ENCODE measurements at regions not wholly inside any gene's neighbourhood (a gene's known extent, or its start where the extent isn't known, plus 50 kb on each side); places are given as distances from the start of the nearest gene placed in this dataset.
"Not testable (repeated sequence)": the region's sequence is repeated elsewhere in the genome, so short reads cannot be mapped to it uniquely, and the experiment has no call there.

DNA sequence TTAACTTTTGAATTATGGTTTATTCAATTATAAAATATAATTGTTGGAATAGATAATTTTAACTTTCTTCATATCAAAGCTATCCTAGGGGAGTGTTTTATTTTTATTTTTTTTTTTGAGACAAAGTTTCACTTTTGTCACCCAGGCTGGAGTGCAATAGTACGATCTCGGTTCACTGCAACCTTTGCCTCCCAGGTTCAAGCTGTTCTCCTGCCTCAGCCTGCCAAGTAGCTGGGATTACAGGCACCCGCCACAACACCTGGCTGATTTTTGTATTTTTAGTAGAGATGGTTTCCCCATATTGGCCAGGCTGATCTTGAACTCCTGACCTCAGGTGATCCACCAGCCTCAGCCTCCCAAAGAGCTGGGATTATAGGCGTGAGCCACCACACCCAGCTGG is 489.0 kb upstream of the GRIN3A start:
- H3K4me3 ChIP-seq (ENCODE audit: low read depth, low read length); DNase-seq (ENCODE audit: low read depth): not testable (repeated sequence)

DNA sequence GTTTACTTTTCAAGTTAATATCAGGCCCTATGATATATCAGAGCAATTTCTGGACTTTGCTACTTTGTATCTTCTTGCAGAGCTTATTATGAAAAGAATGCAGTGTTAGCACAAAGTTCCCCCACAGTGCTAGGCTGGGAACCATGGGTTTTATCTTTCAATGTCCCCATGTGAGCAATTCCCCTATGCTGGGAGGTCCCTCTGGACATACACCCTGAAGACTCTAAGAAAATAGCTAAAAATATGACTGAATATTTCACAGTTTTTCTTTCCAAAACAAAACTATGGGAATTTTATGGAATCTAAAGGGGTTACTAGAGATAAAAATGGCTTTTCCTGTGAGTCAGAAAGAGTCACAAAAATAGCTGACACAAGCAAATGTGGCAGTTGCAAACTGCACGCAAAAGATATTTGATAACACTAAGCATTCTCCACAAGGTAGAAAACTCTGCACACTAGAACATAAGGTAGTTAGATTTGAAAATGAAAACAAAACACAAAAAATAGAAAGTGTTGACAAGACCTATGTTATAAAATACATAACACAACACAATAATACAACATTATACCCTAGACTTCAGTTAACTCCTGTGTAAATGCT is 487.5 kb upstream of the GRIN3A start:
- no peak overlapping the region for H3K4me3 ChIP-seq (ENCODE audit: low read depth, low read length)
- DNase-seq (ENCODE audit: low read depth), result no peak

DNA sequence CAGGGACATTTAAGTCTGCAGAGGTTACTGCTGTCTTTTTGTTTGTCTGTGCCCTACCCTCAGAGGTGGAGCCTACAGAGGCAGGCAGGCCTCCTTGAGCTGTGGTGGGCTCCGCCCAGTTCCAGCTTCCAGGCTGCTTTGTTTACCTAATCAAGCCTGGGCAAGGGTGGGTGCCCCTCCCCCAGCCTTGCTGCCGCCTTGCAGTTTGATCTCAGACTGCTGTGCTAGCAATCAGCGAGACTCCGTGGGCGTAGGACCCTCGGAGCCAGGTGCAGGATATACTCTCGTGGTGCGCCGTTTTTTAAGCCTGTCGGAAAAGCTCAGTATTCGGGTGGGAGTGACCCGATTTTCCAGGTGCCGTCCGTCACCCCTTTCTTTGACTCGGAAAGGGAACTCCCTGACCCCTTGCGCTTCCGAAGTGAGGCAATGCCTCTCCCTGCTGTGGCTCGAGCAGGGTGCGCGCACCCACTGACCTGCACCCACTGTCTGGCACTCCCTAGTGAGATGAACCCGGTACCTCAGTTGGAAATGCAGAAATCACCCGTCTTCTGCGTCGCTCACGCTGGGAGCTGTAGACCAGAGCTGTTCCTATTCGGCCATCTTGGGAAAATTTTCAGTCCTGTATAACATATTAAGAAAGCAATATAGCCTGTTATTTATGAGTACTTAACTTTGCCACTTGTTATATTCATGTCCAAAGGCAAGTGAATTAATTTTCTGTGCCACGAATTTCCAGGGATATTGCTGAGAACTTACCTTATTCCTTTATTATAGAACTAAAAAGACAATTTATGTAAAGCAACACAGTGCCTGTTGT is 485.1 kb upstream of the GRIN3A start:
- H3K4me3 ChIP-seq (ENCODE audit: low read depth, low read length), result not testable (repeated sequence)

DNA sequence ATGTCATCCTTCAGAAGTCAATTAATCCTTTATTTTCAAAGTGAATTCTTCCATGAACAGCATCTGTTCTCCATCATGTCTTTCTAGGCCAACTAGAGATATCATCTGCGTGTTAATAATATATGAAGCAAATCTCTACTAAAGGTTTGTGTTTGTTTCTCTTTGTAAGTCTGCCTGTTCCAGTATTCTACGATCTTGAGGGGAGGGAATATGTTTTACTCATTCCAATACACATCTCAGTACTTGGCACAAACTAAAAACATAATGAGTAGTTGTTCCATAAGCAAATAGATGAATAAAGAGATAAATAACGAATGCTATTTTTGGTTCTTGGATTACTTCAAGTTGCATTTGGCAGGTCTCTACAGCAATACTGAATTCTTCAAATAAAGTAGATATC is 470.7 kb upstream of the GRIN3A start:
- H3K4me3 ChIP-seq (ENCODE audit: low read depth, low read length), result no peak overlapping the region
- no peak for DNase-seq (ENCODE audit: low read depth)

More for the DNA sequence above, 485.1 kb upstream of the GRIN3A start:
- DNase-seq (ENCODE audit: low read depth), result not testable (repeated sequence)

GRCh38 chr9:102206432-102206831 is 468.0 kb upstream of the GRIN3A start:
- no peak for DNase-seq (ENCODE audit: low read depth)

DNA sequence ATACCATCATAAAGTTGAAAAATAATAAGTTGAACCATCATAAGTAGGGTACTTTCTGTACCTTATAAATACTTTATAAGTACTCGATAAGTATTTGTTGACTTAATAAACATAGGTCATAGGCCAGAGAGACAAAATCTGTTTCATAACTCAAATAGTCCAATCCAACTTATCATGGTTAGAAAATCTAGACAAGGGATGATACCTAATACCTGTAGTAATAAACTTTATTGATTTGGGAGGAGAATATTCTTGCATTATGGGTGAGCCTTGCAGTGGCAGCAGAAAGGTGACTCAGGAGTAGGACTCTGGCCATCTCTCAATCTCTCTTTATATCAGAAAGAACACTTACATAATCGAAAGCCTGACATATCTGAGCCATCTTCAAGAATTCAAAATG is 466.8 kb upstream of the GRIN3A start:
- no peak overlapping the region for H3K4me3 ChIP-seq (ENCODE audit: low read depth, low read length)
- no peak for DNase-seq (ENCODE audit: low read depth)

More at GRCh38 chr9:102206432-102206831, 468.0 kb upstream of the GRIN3A start:
- H3K4me3 ChIP-seq (ENCODE audit: low read depth, low read length), result no peak overlapping the region

DNA sequence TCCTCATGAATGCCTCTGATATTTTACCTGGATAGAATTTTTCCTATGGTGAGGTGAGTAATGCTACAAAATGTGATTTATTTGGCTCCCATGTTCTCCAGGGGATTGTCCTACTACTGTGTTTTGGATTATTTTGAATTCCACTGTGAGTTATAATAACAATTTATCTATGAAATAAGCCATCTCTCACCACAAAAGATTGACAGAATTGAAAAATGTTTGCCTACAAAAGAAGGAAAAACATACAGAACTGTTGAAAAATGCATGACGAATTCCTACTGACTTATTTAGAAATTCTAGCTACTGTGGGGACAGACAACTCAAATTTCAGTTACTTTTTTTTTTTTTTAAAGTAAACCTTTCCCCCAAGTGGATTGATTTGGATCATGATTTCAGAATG is 463.7 kb upstream of the GRIN3A start:
- no peak for DNase-seq (ENCODE audit: low read depth)
- no peak overlapping the region for H3K4me3 ChIP-seq (ENCODE audit: low read depth, low read length)

- no peak for DNase-seq (ENCODE audit: low read depth)
- no peak overlapping the region for H3K4me3 ChIP-seq (ENCODE audit: low read depth, low read length)
Observed at GRCh38 chr9:102185962-102186361, 447.5 kb upstream of the GRIN3A start.

GRCh38 chr9:102185371-102185770 is 446.9 kb upstream of the GRIN3A start:
- DNase-seq (ENCODE audit: low read depth), result no peak
- no peak overlapping the region for H3K4me3 ChIP-seq (ENCODE audit: low read depth, low read length)

DNA sequence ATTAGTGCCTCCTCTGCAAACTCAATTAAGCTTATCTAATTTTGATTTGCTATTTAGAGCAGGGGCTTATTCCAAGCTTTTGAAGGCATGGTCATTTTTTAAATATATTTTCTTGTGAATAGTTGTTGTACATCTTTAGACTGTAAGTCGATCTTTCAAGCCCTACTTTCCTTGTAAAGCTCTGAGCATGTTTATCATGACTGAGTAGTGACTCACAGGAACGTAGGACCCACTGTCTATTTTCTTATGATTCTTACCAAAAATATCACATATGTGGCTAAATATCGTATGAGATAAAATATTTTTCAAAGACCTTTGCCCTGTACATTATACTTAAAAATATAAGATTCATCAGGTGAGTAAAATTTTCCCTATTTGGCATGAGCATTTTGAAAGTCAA is 440.4 kb upstream of the GRIN3A start:
- no peak overlapping the region for H3K4me3 ChIP-seq (ENCODE audit: low read depth, low read length)
- DNase-seq (ENCODE audit: low read depth), result no peak

DNA sequence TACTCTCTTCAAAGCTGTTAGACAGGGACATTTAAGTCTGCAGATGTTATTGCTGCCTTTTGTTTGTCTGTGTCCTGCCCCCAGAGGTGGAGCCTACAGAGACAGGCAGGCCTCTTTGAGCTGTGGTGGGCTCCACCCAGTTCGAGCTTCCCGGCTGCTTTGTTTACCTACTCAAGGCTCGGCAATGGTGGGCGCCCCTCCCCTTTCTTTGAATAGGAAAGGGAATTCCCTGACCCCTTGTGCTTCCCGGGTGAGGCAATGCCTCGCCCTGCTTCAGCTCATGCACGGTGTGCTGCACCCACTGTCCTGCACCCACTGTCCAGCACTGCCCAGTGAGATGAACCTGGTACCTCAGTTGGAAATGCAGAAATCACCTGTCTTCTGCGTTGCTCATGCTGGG is 435.8 kb upstream of the GRIN3A start:
- H3K4me3 ChIP-seq (ENCODE audit: low read depth, low read length); DNase-seq (ENCODE audit: low read depth): not testable (repeated sequence)

GRCh38 chr9:102164247-102164646 is 425.8 kb upstream of the GRIN3A start:
- no peak for DNase-seq (ENCODE audit: low read depth)
- no peak overlapping the region for H3K4me3 ChIP-seq (ENCODE audit: low read depth, low read length)

- not testable (repeated sequence) for DNase-seq (ENCODE audit: low read depth); H3K4me3 ChIP-seq (ENCODE audit: low read depth, low read length)
Observed at GRCh38 chr9:102153081-102153480, 414.6 kb upstream of the GRIN3A start.

DNA sequence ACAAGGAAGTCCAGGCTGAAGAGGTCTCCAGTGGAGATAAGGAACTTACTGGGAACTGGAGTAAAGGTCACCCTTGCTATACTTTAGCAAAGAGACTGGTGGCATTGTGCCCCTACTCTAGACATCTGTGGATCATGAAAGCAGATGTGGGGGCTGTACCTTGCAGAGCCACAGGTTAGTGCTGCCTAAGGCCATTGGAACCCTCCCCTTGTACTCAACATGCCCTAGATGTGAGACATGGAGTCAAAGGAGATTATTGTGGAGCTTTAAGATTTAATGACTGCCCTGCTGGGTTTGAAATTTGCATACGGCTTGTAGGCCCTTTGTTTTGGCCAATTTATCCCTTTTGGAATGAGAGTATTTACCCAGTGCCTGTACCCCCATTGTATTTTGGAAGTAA is 397.3 kb upstream of the GRIN3A start:
- no peak for DNase-seq (ENCODE audit: low read depth)
- no peak overlapping the region for H3K4me3 ChIP-seq (ENCODE audit: low read depth, low read length)

GRCh38 chr9:102124465-102124864 is 386.0 kb upstream of the GRIN3A start:
- H3K4me3 ChIP-seq (ENCODE audit: low read depth, low read length), result no peak overlapping the region
- no peak for DNase-seq (ENCODE audit: low read depth)

DNA sequence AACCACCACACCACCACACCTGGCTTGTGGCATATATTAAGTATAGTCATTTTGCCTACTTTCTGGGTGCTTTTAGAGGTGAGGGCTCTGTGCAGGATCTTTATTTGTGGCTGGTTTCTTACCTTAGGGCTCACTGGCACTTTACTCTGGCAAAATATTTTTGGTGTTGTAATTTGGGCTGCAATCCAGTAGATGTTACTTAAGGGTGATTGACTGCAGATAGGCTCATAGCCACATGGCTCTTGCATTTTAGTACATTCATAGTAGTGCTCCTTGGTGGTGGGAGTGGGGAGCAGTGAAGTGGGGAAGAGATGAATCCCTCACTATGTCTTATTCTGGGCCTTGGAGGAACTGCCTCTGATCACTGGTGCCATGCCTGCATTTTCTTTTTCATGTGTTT is 376.1 kb upstream of the GRIN3A start:
- DNase-seq (ENCODE audit: low read depth), result no peak

GRCh38 chr9:102113191-102113590 is 374.7 kb upstream of the GRIN3A start:
- no peak for DNase-seq (ENCODE audit: low read depth)

More for the DNA sequence above, 376.1 kb upstream of the GRIN3A start:
- H3K4me3 ChIP-seq (ENCODE audit: low read depth, low read length), result no peak overlapping the region

GRCh38 chr9:102106439-102106838 is 368.0 kb upstream of the GRIN3A start:
- no peak overlapping the region for H3K4me3 ChIP-seq (ENCODE audit: low read depth, low read length)
- DNase-seq (ENCODE audit: low read depth), result no peak

More at GRCh38 chr9:102113191-102113590, 374.7 kb upstream of the GRIN3A start:
- H3K4me3 ChIP-seq (ENCODE audit: low read depth, low read length), result no peak overlapping the region

- no peak for DNase-seq (ENCODE audit: low read depth)
- no peak overlapping the region for H3K4me3 ChIP-seq (ENCODE audit: low read depth, low read length)
Observed at GRCh38 chr9:102101723-102102122, 363.3 kb upstream of the GRIN3A start.

DNA sequence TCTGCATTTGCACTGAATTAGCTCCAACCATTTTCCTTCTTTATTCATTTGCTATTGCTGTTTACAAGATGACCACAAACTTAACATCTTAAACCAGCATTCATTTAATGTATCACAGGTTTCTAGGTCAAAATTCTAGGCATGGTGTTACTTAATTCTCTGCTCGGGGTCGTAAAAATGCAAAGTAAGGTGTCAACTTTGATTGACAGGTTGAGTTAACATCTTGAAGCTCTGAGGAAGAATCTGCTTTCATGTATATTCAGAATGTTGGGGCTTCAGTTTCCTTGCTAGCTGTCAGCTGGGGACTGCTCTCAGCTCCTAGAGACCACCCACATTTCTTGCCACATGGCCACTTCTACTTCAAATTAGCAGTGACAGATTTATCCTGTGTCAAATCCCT is 348.7 kb upstream of the GRIN3A start:
- no peak for DNase-seq (ENCODE audit: low read depth)
- no peak overlapping the region for H3K4me3 ChIP-seq (ENCODE audit: low read depth, low read length)

DNA sequence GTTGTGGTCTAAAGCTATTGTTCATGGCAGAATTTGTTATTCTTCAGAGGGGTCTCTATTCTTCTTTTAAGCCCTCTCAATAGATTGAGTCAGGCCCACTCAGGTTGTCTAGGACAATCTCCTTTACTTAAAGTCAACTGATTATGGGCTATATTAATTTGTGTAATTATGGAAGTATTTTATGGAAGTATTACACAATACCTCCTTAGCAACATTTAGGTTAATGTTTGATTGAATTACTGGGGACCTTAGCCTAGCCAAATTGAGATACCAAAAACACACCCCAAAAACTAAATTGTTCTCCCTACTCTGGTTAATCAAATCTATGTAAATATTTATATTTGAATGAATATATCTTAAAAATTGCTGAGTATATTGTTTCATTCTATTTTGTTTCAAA is 347.1 kb upstream of the GRIN3A start:
- no peak for DNase-seq (ENCODE audit: low read depth)
- no peak overlapping the region for H3K4me3 ChIP-seq (ENCODE audit: low read depth, low read length)

Measured in skeletal muscle cell (primary cell).